Body of pancreas (tissue), 4 donors: ENCODE measurements at regions not wholly inside any gene's neighbourhood (a gene's known extent, or its start where the extent isn't known, plus 50 kb on each side); places are given as distances from the start of the nearest gene placed in this dataset.

ENCODE experiments used
- CTCF ChIP-seq, 7 experiments: fragments of 450-650 bp in 4 of 7; fragments of 200-600 bp in 3 of 7; sonication (generic) in 3 of 7; IDR thresholded peaks; one replicate each; pipeline ENCODE4 v1.5.1; 2016 to 2019; ENCODE audit warnings: antibody characterized with exemption in 7 of 7
- POLR2A ChIP-seq, 3 donors: fragments of 450-650 bp; IDR thresholded peaks; one replicate each; pipeline ENCODE4 v1.6.1; 2016; ENCODE audit warnings: antibody characterized with exemption in 3 of 3, mild to moderate bottlenecking in 2 of 3

GRCh38 chr7:67593794-67594193 lies 597.2 kb downstream of the TYW1 start:
- no peak for TF ChIP-seq CTCF (IDR thresholded peaks at IDR 0.05)
- TF ChIP-seq POLR2A (IDR thresholded peaks at IDR 0.05) = no peak
